GM20431 (cell line): ENCODE measurements at regions not wholly inside any gene's neighbourhood (a gene's known extent, or its start where the extent isn't known, plus 50 kb on each side); places are given as distances from the start of the nearest gene placed in this dataset.
"Not testable (repeated sequence)": the region's sequence is repeated elsewhere in the genome, so short reads cannot be mapped to it uniquely, and the experiment has no call there.

Experiments used
- in situ Hi-C: fragments of 300-500 bp; cut with MseI, MboI; formaldehyde crosslinking; loops from one replicate; pipeline ENCODE4 v1.15.0; 2020; ENCODE audit warnings: low sequenced_read_pairs; ENCODE audit not compliant: unreplicated experiment

GRCh38 chr20:18876394-18876793 is 62.8 kb downstream of the SCP2D1 start:
- in situ Hi-C loops = not testable (repeated sequence)

- in situ Hi-C loops = no loop called here
Observed at GRCh38 chr20:18879262-18879661, 65.7 kb downstream of the SCP2D1 start.

GRCh38 chr20:18886756-18887155 is 73.2 kb downstream of the SCP2D1 start:
- in situ Hi-C loops = no loop called here

DNA sequence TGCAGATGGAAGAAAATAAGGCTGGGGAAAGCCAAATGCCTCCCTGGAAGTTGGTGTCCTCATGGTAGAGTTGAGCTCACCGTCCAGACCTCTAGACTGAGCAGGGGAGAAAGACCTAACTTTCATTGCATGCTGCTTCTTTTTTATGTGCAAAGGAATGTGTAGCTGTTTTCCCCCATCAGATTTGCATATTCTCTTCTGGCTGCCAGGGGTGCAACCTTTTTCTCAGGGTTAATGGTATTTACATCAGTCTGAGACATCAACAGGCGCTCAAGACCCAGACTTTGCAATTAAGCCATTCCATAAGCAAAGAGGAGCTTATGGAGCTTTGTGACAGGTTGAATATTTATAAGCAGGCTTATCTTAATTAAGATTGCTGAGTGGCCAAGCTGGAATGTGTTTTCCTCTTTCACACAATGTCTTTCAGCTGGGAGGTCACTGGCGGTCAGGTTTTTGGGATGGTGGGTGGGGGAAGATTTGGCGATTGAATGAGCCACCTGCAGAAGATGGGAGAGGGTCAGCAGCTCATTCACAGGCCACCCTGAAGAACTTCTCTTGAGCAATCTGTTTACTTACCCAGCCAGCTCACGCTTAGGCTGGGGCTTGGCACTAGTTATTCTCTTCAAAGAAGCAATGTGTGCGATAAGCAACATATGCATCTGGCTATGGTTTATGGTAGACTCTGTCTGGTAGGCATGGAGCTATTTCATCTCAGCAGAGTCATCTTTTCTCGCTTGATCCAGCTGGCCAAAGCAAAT is 88.6 kb downstream of the SCP2D1 start:
- in situ Hi-C loops = no loop called here

DNA sequence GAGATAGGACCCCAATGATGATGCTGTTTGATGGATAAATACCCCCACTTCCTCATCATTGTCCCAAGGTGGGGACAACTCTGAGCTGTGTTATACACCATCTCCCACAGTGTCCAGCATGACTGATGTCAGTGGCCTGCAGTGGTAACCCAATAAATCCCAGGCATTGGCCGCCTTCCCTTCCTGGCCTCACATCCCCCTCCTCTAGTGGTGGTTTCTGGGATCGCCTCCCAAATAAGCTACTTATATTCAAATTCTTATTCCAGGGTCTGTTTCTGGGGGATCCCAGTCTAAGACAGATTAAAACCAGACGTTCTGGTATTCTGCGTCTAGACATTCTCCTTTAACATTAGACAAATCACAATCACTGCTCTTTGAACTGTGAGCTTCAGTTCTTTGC is 90.6 kb downstream of the SCP2D1 start:
- in situ Hi-C loops = no loop called here

- in situ Hi-C loops = no loop called here
Observed at GRCh38 chr20:18904624-18905023, 91.0 kb downstream of the SCP2D1 start.

DNA sequence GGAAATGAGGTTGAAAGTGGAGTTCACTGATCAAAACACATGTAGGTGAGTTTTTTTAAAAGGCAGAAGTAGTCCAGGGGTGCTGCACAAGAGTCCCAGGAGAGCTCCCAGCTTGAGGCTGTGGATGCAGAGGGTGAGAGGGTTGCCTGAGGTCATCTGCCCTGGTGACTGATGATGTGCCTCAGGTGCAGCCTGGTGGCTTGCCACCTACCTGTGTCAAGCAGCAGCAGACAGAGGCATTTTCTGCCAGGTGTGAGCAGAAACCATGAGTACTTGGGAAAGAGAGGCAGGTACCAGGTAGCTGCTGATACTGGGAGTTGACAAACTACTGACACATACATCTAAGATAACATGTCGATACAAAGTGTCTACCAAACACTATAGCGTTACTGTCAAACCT is 92.5 kb downstream of the SCP2D1 start:
- in situ Hi-C loops = no loop called here

GRCh38 chr20:18907353-18907752 is 93.8 kb downstream of the SCP2D1 start:
- in situ Hi-C loops = no loop called here

- in situ Hi-C loops = no loop called here
Observed at GRCh38 chr20:18908109-18908508, 94.5 kb downstream of the SCP2D1 start.

- in situ Hi-C loops = no loop called here
Observed at GRCh38 chr20:18909254-18909653, 95.7 kb downstream of the SCP2D1 start.

- in situ Hi-C loops = no loop called here
Observed at GRCh38 chr20:18913701-18914100, 100.1 kb downstream of the SCP2D1 start.

DNA sequence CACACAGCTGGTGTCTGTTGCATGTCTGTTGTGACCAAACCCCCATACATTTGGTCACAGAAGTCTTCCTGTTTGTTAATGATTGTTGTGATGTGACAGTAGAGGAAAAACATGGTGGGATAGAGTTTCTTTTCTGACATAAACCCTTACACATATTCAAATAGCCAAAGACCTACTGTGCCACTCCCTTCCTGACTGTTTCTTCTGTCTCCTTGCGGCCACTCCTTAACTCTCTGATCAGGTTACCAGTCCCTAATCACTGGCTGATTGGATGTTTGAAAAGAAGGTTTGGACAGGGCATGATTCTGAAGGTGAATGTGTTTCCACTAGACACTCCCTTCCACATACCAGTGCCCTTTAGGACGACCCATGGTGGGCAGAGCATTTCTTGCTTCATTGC is 101.2 kb downstream of the SCP2D1 start:
- in situ Hi-C loops = no loop called here

- in situ Hi-C loops = no loop called here
Observed at GRCh38 chr20:18916886-18917750, 103.5 kb downstream of the SCP2D1 start.

GRCh38 chr20:18919996-18920395 is 106.4 kb downstream of the SCP2D1 start:
- in situ Hi-C loops = no loop called here

- in situ Hi-C loops = no loop called here
Observed at GRCh38 chr20:18921291-18921690, 107.7 kb downstream of the SCP2D1 start.

DNA sequence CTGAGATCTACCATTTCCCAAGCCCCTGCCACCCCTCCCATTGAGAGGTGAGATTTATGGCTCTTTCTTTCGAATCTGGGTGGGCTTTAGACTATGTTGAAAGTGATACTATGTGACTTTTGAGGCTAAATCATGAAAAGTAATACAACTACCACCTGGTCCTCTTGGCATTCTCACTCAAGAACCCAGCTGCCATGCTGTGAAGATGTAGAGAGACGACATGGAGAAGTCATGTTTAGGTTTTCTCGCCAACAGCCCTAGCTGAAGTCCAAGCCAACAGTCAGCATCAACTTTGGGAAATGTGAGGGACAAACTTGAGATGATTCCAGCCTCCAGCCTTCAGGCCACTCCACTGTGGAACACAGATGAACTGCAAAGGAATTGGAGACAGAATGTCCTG is 108.7 kb downstream of the SCP2D1 start:
- in situ Hi-C loops = no loop called here

GRCh38 chr20:18922898-18923297 is 109.3 kb downstream of the SCP2D1 start:
- in situ Hi-C loops = no loop called here

GRCh38 chr20:18926965-18927364 is 113.4 kb downstream of the SCP2D1 start:
- in situ Hi-C loops = no loop called here

DNA sequence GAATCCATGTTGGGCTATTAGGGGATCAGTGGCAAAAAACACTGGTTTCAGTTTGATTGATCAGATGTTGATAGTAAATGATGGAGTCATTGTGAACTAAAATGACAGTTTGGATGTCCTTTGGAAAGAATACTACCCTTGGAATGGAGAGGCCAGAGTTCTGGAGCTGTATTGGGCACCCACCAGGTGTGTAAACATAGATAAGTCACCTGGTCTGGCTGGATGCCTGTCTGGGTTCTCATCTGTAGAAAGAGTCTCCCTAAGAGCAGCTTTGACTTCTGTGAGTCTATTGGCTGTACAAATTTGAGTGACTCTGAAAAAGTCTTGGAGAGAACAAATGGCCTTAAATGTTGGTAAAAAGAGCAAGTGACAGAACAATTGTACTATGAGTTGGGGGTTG is 115.0 kb downstream of the SCP2D1 start:
- in situ Hi-C loops = no loop called here

GRCh38 chr20:18929800-18930199 is 116.2 kb downstream of the SCP2D1 start:
- in situ Hi-C loops = no loop called here

DNA sequence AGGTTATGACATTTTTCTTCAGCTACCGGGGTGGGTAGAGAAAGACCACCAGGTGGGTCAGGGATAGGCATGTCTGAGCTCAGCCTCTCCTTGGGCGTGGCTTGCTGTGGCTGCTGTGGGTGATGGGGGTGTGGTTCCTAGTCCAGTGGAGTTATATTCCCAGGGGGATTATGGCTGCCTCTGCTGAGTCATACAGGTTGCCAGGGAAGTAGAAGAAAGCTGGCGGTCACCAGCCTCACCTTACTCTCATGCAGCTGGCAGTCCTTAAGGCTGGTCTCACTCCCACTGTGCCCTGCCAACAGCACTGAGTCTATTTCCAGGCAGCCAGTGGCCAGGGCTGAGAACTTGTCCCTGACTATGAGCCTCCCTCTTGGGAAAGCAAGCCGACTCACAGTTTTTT is 130.0 kb downstream of the SCP2D1 start:
- in situ Hi-C loops = no loop called here
